ENCODE measurements at regions not wholly inside any gene's neighbourhood (a gene's known extent, or its start where the extent isn't known, plus 50 kb on each side); places are given as distances from the start of the nearest gene placed in this dataset.
"Not testable (repeated sequence)": the region's sequence is repeated elsewhere in the genome, so short reads cannot be mapped to it uniquely, and the experiment has no call there.

GRCh38 chr7:63556223-63556622 lies 442.4 kb upstream of the ZNF722 start:
- TF ChIP-seq, protein P1, sequence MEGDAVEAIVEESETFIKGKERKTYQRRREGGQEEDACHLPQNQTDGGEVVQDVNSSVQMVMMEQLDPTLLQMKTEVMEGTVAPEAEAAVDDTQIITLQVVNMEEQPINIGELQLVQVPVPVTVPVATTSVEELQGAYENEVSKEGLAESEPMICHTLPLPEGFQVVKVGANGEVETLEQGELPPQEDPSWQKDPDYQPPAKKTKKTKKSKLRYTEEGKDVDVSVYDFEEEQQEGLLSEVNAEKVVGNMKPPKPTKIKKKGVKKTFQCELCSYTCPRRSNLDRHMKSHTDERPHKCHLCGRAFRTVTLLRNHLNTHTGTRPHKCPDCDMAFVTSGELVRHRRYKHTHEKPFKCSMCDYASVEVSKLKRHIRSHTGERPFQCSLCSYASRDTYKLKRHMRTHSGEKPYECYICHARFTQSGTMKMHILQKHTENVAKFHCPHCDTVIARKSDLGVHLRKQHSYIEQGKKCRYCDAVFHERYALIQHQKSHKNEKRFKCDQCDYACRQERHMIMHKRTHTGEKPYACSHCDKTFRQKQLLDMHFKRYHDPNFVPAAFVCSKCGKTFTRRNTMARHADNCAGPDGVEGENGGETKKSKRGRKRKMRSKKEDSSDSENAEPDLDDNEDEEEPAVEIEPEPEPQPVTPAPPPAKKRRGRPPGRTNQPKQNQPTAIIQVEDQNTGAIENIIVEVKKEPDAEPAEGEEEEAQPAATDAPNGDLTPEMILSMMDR (IDR thresholded peaks at IDR 0.05; ENCODE audit: insufficient read depth, low read length) = not testable (repeated sequence)
- TF ChIP-seq POLR2AphosphoS5 (IDR thresholded peaks at IDR 0.05; ENCODE audit: low read depth); GABPA (IDR thresholded peaks at IDR 0.05; ENCODE audit: low read depth); REST (IDR thresholded peaks at IDR 0.05; ENCODE audit: insufficient replicate concordance, low read depth): not testable (repeated sequence)

All from HL-60 (cell line).